SU-DHL-6 (cell line): ENCODE measurements at regions not wholly inside any gene's neighbourhood (a gene's known extent, or its start where the extent isn't known, plus 50 kb on each side); places are given as distances from the start of the nearest gene placed in this dataset.

Source experiments
- H2AFZ ChIP-seq: fragments of 200-600 bp; sonication (generic); 2 replicates; pipeline ENCODE4 v1.6.1; 2014; ENCODE audit warnings: low read depth, mild to moderate bottlenecking, moderate library complexity, mixed read lengths, antibody characterized with exemption, low read length; ENCODE audit not compliant: severe bottlenecking
- H3F3A ChIP-seq: fragments of 200-600 bp; shearing (Covaris generic); 2 replicates; pipeline ENCODE4 v1.6.0; 2016; ENCODE audit warnings: antibody characterized with exemption, mild to moderate bottlenecking; ENCODE audit not compliant: insufficient read depth
- H3K27ac ChIP-seq: fragments of 200-600 bp; sonication (generic); 2 replicates; pipeline ENCODE4 v1.5.1; 2016; ENCODE audit warnings: low read depth, mild to moderate bottlenecking, low read length, moderate library complexity, mixed read lengths
- H3K27me3 ChIP-seq: fragments of 200-600 bp; sonication (generic), shearing (Covaris generic); 2 replicates; pipeline ENCODE4 v1.6.0; 2014; ENCODE audit warnings: mild to moderate bottlenecking, low read length
- H3K36me3 ChIP-seq: fragments of 200-600 bp; sonication (generic); 2 replicates; pipeline ENCODE4 v1.6.1; 2014; ENCODE audit warnings: mild to moderate bottlenecking, low read length, mixed read lengths
- H3K4me2 ChIP-seq: fragments of 300-600, 200-600 bp; shearing (Covaris generic), sonication (generic); 2 replicates; pipeline ENCODE4 v1.6.0; 2014; ENCODE audit warnings: low read length, low read depth, mild to moderate bottlenecking; ENCODE audit not compliant: poor library complexity, severe bottlenecking
- H3K4me3 ChIP-seq: fragments of 200-600 bp; sonication (generic); 2 replicates; pipeline ENCODE4 v1.5.1; 2014; ENCODE audit warnings: antibody characterized with exemption, low read length, mild to moderate bottlenecking, mixed read lengths; ENCODE audit not compliant: insufficient read depth, poor library complexity, severe bottlenecking
- H3K79me2 ChIP-seq: fragments of 200-600 bp; sonication (generic); 2 replicates; pipeline ENCODE4 v1.6.1; 2014; ENCODE audit warnings: mild to moderate bottlenecking, low read length, moderate library complexity; ENCODE audit not compliant: insufficient read depth
- H3K9ac ChIP-seq: fragments of 200-600 bp; sonication (generic); 2 replicates; pipeline ENCODE4 v1.7.0; 2014; ENCODE audit warnings: mild to moderate bottlenecking, low read length
- H3K9me2 ChIP-seq: fragments of 200-600 bp; sonication (generic); replicated peaks from 2 replicates; pipeline ENCODE4 v1.6.1; 2014; ENCODE audit warnings: low read length; ENCODE audit not compliant: insufficient read depth
- H3K9me3 ChIP-seq: fragments of 200-600 bp; sonication (generic); 2 replicates; pipeline ENCODE4 v1.6.1; 2014; ENCODE audit warnings: low read length, mixed read lengths; ENCODE audit not compliant: insufficient read depth
- H4K20me1 ChIP-seq: fragments of 200-600 bp; sonication (generic); 2 replicates; pipeline ENCODE4 v1.6.1; 2014; ENCODE audit warnings: low read depth, mild to moderate bottlenecking, antibody characterized with exemption, low read length, moderate library complexity, mixed read lengths
- EZH2phosphoT487 ChIP-seq: fragments of 200-600 bp; sonication (generic), shearing (Covaris generic); conservative IDR thresholded peaks from 2 replicates; pipeline ENCODE4 v1.6.1; 2018; ENCODE audit warnings: mild to moderate bottlenecking, antibody characterized with exemption, low read length, moderate library complexity, mixed read lengths
- TF ChIP-seq, protein P1 (sequence below): fragments of 200-600 bp; sonication (generic); IDR thresholded peaks from one replicate; pipeline ENCODE4 v1.5.1; 2017; ENCODE audit warnings: antibody characterized with exemption, mild to moderate bottlenecking, low read length, moderate library complexity; ENCODE audit not compliant: insufficient read depth, poor library complexity, severe bottlenecking

- H3K9me2 ChIP-seq = no peaks in the 10 kb centered on the region; the same call in 1 of the 2 replicates
- H3K36me3 ChIP-seq = no peaks in the 10 kb centered on the region
- H3K4me3 ChIP-seq = no peak overlapping the region
- no peaks in the 10 kb centered on the region for H3F3A ChIP-seq
- H2AFZ ChIP-seq = no peak overlapping the region
- H3K9ac ChIP-seq = no peak overlapping the region
- no peak overlapping the region for H3K27ac ChIP-seq
- no peaks in the 10 kb centered on the region for H4K20me1 ChIP-seq
- no peaks in the 10 kb centered on the region for H3K27me3 ChIP-seq
- no peak overlapping the region for H3K4me2 ChIP-seq
- no peaks in the 10 kb centered on the region for H3K9me3 ChIP-seq
- TF ChIP-seq, protein P1, sequence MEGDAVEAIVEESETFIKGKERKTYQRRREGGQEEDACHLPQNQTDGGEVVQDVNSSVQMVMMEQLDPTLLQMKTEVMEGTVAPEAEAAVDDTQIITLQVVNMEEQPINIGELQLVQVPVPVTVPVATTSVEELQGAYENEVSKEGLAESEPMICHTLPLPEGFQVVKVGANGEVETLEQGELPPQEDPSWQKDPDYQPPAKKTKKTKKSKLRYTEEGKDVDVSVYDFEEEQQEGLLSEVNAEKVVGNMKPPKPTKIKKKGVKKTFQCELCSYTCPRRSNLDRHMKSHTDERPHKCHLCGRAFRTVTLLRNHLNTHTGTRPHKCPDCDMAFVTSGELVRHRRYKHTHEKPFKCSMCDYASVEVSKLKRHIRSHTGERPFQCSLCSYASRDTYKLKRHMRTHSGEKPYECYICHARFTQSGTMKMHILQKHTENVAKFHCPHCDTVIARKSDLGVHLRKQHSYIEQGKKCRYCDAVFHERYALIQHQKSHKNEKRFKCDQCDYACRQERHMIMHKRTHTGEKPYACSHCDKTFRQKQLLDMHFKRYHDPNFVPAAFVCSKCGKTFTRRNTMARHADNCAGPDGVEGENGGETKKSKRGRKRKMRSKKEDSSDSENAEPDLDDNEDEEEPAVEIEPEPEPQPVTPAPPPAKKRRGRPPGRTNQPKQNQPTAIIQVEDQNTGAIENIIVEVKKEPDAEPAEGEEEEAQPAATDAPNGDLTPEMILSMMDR = no peak
- no peak for TF ChIP-seq EZH2phosphoT487
- no peaks in the 10 kb centered on the region for H3K79me2 ChIP-seq
These were observed 875.4 kb downstream of the MCTP2 start for GRCh38 chr15:95106801-95107200.

GRCh38 chr15:95108673-95109072 is 877.3 kb downstream of the MCTP2 start:
- no peaks in the 10 kb centered on the region for H3K36me3 ChIP-seq
- no peak overlapping the region for H2AFZ ChIP-seq
- no peaks in the 10 kb centered on the region for H3K27me3 ChIP-seq
- H3K79me2 ChIP-seq = no peaks in the 10 kb centered on the region
- no peaks in the 10 kb centered on the region for H4K20me1 ChIP-seq
- no peak overlapping the region for H3K27ac ChIP-seq
- TF ChIP-seq, protein P1 = no peak
- TF ChIP-seq EZH2phosphoT487 = no peak
- no peaks in the 10 kb centered on the region; the same call in 1 of the 2 replicates for H3K9me2 ChIP-seq
- H3F3A ChIP-seq = no peaks in the 10 kb centered on the region
- no peak overlapping the region for H3K4me3 ChIP-seq
- no peaks in the 10 kb centered on the region for H3K9me3 ChIP-seq
- H3K4me2 ChIP-seq = no peak overlapping the region
- no peak overlapping the region for H3K9ac ChIP-seq

GRCh38 chr15:95111969-95112368 is 880.6 kb downstream of the MCTP2 start:
- Histone ChIP-seq H4K20me1 (no peaks in the 10 kb centered on the region), H3K9ac (no peak overlapping the region), H3K27me3 (no peaks in the 10 kb centered on the region), H3K9me3 (no peaks in the 10 kb centered on the region), H3K9me2 (no peaks in the 10 kb centered on the region; the same call in 1 of the 2 replicates), H3K27ac (no peak overlapping the region), H3K79me2 (no peaks in the 10 kb centered on the region), H3K4me3 (no peak overlapping the region), H2AFZ (no peak overlapping the region), H3K4me2 (no peak overlapping the region), H3F3A (no peaks in the 10 kb centered on the region), H3K36me3 (no peaks in the 10 kb centered on the region)
- TF ChIP-seq, protein P1 = no peak
- no peak for TF ChIP-seq EZH2phosphoT487

GRCh38 chr15:95113041-95113440 is 881.7 kb downstream of the MCTP2 start:
- no peak overlapping the region for H3K4me2 ChIP-seq
- no peak overlapping the region for H3K9ac ChIP-seq
- TF ChIP-seq EZH2phosphoT487 = no peak
- TF ChIP-seq, protein P1 = no peak
- H3F3A ChIP-seq = no peaks in the 10 kb centered on the region
- no peaks in the 10 kb centered on the region for H4K20me1 ChIP-seq
- no peak overlapping the region for H3K27ac ChIP-seq
- H3K79me2 ChIP-seq = no peaks in the 10 kb centered on the region
- H2AFZ ChIP-seq = no peak overlapping the region
- H3K27me3 ChIP-seq = no peaks in the 10 kb centered on the region
- no peaks in the 10 kb centered on the region for H3K9me3 ChIP-seq
- no peak overlapping the region for H3K4me3 ChIP-seq
- H3K36me3 ChIP-seq = no peaks in the 10 kb centered on the region
- no peaks in the 10 kb centered on the region for H3K9me2 ChIP-seq
